HT-29 (cell line): ENCODE measurements at regions not wholly inside any gene's neighbourhood (a gene's known extent, or its start where the extent isn't known, plus 50 kb on each side); places are given as distances from the start of the nearest gene placed in this dataset.

ENCODE experiments used
- DNase-seq: peaks from one replicate; pipeline ENCODE4 v3.0.0-alpha.2; 2015; ENCODE audit warnings: low spot score

GRCh38 chr12:130258863-130259262 is 78.8 kb upstream of the PIWIL1 start:
- no peak for DNase-seq

DNA sequence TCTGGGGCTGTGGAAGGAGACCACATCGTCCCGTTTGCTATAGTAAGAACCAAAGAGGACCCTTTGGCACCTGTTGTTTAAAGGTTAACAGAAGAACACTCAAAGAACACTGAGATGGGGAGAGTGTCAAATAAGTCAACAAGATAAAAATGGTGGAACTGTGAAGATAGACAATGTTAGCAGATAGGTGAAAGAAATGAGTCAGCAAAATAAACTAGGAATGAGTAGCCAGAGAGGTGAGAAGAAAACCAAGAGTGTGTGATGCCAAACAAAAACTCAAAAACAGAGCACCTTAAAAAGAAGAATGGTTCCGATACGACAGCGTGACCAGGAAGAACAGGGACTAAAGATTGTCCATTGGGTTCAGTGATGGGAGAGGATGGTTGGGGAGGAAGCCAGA is 74.7 kb upstream of the PIWIL1 start:
- DNase-seq: no peak

GRCh38 chr12:130263996-130264395 is 73.7 kb upstream of the PIWIL1 start:
- DNase-seq: no peak

DNA sequence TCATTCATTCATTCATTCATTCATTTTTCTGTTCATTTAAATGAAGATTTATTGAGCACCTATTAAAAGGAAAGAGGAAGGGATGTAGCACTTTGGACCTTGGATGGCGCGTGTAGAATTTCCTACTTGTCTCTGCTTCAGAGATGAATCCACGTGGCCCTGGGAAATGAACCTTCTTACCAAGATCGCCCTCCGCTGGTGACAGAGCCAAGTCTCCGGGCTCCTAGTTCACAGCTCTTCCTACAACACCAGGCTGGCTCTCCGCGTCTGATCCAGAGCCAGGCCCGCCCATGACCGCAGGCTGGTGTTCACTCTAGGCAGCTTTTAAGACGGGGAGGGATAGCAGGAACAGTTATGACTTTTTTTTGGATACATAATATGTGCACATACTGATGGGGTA is 70.9 kb upstream of the PIWIL1 start:
- peak; percentile 11 for DNase-seq

DNA sequence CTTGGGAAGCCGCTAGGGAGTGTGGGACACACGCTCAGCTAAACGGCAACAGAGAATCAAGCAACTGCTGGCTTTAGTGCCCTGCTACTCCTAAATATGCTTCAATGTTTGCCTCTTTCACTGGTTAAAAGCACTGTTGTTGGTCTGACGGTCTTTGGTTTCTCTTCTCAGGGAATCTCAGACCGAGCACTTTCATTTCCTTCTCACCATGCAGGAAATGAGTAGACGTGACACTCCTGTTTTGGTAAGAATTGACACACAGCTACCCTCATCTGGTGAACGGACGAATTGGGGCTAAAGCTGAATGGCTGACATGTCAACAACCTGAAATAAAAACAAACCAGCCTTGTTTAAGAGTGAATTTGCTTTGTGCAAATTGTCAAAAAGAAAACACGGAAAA is 57.5 kb upstream of the PIWIL1 start:
- DNase-seq: no peak

DNA sequence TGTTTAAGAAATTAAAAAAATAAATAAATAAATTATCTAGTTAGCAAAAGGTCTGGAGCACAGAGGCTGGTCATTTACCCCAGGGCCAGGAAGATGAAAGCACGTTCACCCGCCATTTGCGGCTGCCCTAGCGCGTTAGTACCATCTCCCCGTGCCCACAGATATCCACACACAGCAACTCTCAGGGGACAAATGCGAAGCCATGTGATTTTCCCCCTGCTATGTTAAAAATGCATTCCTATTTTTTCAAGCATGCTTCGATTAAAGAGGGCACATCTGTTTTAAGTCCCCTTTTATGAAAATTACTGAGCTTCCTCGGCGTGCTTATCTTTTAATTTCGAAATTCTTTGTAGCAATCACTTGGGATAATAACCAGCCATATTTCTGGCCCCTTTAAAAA is 56.9 kb upstream of the PIWIL1 start:
- no peak for DNase-seq

DNA sequence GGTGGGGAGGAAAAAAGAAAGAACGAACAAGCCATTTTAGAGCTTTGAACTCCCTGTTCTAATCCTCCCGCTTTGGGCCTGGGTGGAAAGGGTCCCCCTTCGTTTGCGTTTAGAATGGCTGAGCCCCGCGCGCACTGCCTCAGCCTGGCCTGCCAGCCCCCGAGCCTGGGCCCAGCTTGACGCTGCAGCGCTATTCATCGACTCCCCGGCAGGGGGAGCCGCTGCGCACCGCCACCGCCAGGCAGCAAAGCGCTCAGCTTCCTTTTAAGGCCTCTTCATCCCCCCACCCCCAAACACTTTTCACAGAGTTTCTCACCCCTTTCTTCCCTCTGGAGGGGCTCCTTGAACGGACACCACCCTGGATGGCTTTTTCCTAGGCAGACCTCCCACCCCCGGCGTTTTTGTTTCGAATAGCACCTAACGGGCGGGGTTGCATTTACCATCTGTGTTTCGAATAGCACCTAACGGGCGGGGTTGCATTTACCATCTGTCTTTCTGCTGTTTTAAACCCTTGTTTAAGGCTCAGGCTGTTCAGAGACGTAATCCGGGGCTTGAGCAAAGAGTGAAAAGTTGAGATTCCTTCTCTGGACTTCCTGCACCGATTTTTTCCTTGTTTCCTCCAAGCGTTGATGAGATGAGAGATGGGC is 56.4 kb upstream of the PIWIL1 start:
- DNase-seq: peak; percentile 45

- DNase-seq: no peak
Observed at GRCh38 chr12:130286041-130286440, 51.6 kb upstream of the PIWIL1 start.

DNA sequence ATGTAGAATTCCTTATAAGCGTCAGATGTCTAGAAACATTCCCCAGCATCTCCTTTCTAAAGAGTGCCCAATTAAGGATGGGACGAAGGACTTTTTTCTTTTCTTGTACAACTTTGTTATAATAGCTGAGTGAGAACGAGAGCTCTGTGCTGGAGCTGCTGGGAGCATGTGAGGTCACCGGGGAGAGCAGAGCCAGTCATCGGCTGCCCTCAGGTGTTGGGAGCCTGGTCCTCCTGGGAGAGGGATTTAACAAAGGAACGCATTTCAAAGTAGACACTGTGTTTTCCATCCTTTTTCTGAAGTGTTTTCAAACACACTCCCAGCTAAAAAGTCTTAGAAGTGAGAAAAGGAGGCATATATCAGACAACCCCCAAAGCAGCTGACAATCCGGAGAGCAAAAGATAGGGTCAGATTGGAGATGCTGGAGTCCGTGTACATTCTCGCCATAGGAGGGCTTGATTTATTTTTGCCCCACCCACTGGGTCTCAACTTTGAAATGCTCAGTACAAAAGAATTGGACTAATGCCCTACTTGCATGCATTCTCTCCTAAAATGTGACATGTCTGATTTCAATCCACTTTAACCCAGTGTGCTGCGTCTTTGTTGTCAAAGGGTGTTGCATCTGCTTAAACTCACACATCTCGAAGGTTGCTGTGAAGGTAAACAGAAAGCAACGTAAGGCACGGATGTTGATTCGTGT is 50.8 kb upstream of the PIWIL1 start:
- DNase-seq: no peak
